Adipocyte (in vitro differentiated cells): ENCODE measurements at regions not wholly inside any gene's neighbourhood (a gene's known extent, or its start where the extent isn't known, plus 50 kb on each side); places are given as distances from the start of the nearest gene placed in this dataset.
"Not testable (repeated sequence)": the region's sequence is repeated elsewhere in the genome, so short reads cannot be mapped to it uniquely, and the experiment has no call there.

Experiments used
- DNase-seq: peaks from one replicate; pipeline ENCODE4 v3.0.0-alpha.2; 2015; ENCODE audit warnings: low read depth
- H3K27me3 ChIP-seq: replicated peaks from 2 replicates; pipeline ENCODE4 v1.7.0; 2013; ENCODE audit warnings: mild to moderate bottlenecking, low read length, moderate library complexity; ENCODE audit not compliant: control insufficient read depth, insufficient read depth
- H3K36me3 ChIP-seq: 2 replicates; pipeline ENCODE4 v1.7.0; 2013; ENCODE audit warnings: low read length, mild to moderate bottlenecking, moderate library complexity; ENCODE audit not compliant: control insufficient read depth, insufficient read depth, severe bottlenecking
- H3K4me1 ChIP-seq: 2 replicates; pipeline ENCODE4 v1.7.0; 2013; ENCODE audit warnings: mild to moderate bottlenecking, low read length, moderate library complexity; ENCODE audit not compliant: control insufficient read depth, insufficient read depth
- H3K4me3 ChIP-seq: 2 replicates; pipeline ENCODE4 v1.7.0; 2013; ENCODE audit warnings: mild to moderate bottlenecking, low read length, moderate library complexity
- H3K9ac ChIP-seq: 2 replicates; pipeline ENCODE4 v1.7.0; 2013; ENCODE audit warnings: mild to moderate bottlenecking, low read length, moderate library complexity
- H3K9me3 ChIP-seq: 2 replicates; pipeline ENCODE4 v1.7.0; 2013; ENCODE audit warnings: mild to moderate bottlenecking, low read length, moderate library complexity; ENCODE audit not compliant: control insufficient read depth

- not testable (repeated sequence) for H3K4me1 ChIP-seq, H3K4me3 ChIP-seq, H3K9ac ChIP-seq, H3K27me3 ChIP-seq, H3K36me3 ChIP-seq, H3K9me3 ChIP-seq, DNase-seq
Measured at GRCh38 chr9:42239445-42240260, 56.2 kb downstream of the SPATA31A6 start.

GRCh38 chr9:42240261-42240579 is 56.8 kb downstream of the SPATA31A6 start:
- not testable (repeated sequence) for H3K4me3 ChIP-seq, H3K27me3 ChIP-seq, DNase-seq, H3K9ac ChIP-seq, H3K4me1 ChIP-seq, H3K36me3 ChIP-seq, H3K9me3 ChIP-seq

- H3K27me3 ChIP-seq, H3K9ac ChIP-seq, H3K4me1 ChIP-seq, H3K4me3 ChIP-seq, H3K36me3 ChIP-seq, H3K9me3 ChIP-seq, DNase-seq: not testable (repeated sequence)
Measured at GRCh38 chr9:42243211-42243610, 59.8 kb downstream of the SPATA31A6 start.

DNA sequence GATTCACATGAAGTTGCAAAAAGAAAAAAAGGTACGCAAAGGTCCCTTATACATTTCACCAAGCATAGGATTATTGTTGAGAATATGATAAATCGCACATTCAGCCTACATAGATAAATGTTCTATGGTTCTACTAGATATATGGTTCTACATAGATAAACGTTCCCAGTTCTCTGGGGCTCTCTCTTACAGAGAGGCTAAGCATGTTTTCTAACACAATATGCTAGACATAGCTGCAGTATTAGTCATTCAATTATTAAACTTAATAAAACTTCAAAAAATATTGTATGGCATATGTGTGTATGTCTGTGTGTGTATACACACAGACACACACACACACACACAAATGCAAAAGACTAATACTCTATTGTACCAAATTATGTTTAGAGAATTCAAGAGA is 60.4 kb downstream of the SPATA31A6 start:
- H3K36me3 ChIP-seq, H3K4me3 ChIP-seq, H3K4me1 ChIP-seq, H3K27me3 ChIP-seq, H3K9me3 ChIP-seq, H3K9ac ChIP-seq, DNase-seq: not testable (repeated sequence)

GRCh38 chr9:42268729-42269128 is 85.3 kb downstream of the SPATA31A6 start:
- H3K36me3 ChIP-seq, H3K27me3 ChIP-seq, DNase-seq, H3K9me3 ChIP-seq, H3K4me3 ChIP-seq, H3K9ac ChIP-seq, H3K4me1 ChIP-seq: not testable (repeated sequence)

- not testable (repeated sequence) for H3K9me3 ChIP-seq, H3K36me3 ChIP-seq, H3K27me3 ChIP-seq, H3K9ac ChIP-seq, DNase-seq, H3K4me1 ChIP-seq, H3K4me3 ChIP-seq
Measured at GRCh38 chr9:42269171-42269570, 85.7 kb downstream of the SPATA31A6 start.

GRCh38 chr9:42273191-42273590 is 89.7 kb downstream of the SPATA31A6 start:
- not testable (repeated sequence) for H3K9ac ChIP-seq, H3K27me3 ChIP-seq, H3K9me3 ChIP-seq, H3K4me1 ChIP-seq, DNase-seq, H3K36me3 ChIP-seq, H3K4me3 ChIP-seq

DNA sequence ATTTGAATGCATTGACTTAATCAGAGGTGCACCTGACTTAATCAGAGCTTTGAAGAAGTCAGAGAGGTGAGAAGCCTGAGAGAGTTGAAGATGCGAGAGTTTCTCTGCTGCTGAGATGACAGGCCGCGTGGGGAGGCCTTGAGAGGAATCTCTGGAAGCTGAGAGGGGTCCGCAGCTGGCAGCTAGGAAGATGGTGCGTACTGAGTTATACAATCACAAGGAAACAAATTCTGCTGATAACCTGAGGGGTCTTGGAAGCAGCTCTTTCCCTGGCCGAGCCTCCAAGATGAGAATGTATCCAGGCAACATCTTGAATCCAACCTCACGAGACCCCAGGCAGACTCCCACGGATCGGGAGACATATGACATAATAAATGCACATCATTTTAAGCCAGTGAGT is 91.7 kb downstream of the SPATA31A6 start:
- H3K9ac ChIP-seq, result no peak overlapping the region
- no peak for DNase-seq
- no peaks in the 10 kb centered on the region for H3K27me3 ChIP-seq
- H3K36me3 ChIP-seq, result no peaks in the 10 kb centered on the region
- H3K4me1 ChIP-seq, result no peaks in the 10 kb centered on the region
- no peaks in the 10 kb centered on the region for H3K9me3 ChIP-seq
- no peak overlapping the region for H3K4me3 ChIP-seq

GRCh38 chr9:42282531-42283178 is 99.2 kb downstream of the SPATA31A6 start:
- not testable (repeated sequence) for H3K36me3 ChIP-seq, H3K4me1 ChIP-seq, H3K27me3 ChIP-seq, H3K4me3 ChIP-seq, H3K9me3 ChIP-seq, DNase-seq, H3K9ac ChIP-seq

DNA sequence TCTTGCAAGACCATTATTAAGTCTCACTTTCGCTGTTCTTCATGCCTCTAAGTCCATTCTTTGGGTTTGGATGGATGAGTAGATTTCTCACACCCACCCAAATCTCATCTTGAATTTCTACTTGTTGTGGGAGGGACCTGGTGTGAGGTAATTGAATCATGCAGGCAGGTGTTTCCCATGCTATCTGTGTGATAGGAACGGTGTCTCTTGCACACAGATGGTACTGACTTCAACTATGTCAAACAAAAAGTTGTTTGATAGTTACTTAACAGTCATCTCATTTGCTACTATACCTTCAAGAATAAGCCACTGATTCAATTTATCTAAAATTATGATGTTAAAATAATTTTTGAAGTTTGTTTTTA is 99.7 kb downstream of the SPATA31A6 start:
- not testable (repeated sequence) for H3K27me3 ChIP-seq, H3K4me3 ChIP-seq, H3K36me3 ChIP-seq, H3K9ac ChIP-seq, DNase-seq, H3K4me1 ChIP-seq, H3K9me3 ChIP-seq

DNA sequence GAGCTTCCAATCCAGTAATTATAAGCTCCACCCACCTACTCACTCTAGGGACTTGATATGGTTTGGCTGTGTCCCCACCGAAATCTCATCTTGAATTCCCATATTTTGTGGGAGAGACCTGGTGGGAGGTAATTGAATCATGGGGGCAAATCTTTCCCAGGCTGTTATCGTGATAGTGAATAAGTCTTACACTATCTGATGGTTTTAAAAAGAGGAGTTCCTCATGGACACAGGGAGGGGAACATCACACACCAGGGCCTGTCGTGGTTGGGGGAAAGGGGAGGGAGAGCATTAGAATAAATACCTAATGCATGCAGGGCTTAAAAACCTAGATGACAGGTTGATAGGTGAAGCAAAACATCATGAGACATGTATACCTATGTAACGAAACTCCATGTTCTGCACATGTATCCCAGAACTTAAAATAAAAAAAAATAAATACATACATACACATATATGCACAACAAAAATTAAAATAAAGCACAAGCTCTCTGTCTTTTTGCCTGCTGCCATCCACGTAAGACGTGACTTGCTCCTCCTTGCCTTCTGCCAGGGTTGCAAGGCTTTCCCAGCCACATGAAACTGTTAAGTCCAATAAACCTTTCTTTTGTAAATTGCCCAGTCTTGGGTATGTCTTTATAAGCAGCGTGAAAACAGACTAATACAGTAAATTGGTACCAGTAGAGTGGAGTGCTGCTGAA is 102.8 kb downstream of the SPATA31A6 start:
- not testable (repeated sequence) for H3K9me3 ChIP-seq, H3K9ac ChIP-seq, H3K27me3 ChIP-seq

More for the DNA sequence above, 102.8 kb downstream of the SPATA31A6 start:
- DNase-seq, H3K4me1 ChIP-seq, H3K36me3 ChIP-seq, H3K4me3 ChIP-seq: not testable (repeated sequence)
